Neural cell (in vitro differentiated cells): ENCODE measurements at regions not wholly inside any gene's neighbourhood (a gene's known extent, or its start where the extent isn't known, plus 50 kb on each side); places are given as distances from the start of the nearest gene placed in this dataset.

Source experiments
- H2AFZ ChIP-seq: fragments of 200-600, 300-800 bp; sonication (generic), shearing (Covaris generic); 2 replicates; pipeline ENCODE4 v1.6.0; 2014; ENCODE audit warnings: low read depth, mild to moderate bottlenecking, antibody characterized with exemption, low read length, moderate library complexity
- H3F3A ChIP-seq: fragments of 200-600 bp; shearing (Covaris generic); 2 replicates; pipeline ENCODE4 v1.6.1; 2016; ENCODE audit warnings: mild to moderate bottlenecking, moderate library complexity, mixed read lengths, antibody characterized with exemption, low read length; ENCODE audit not compliant: insufficient read depth, poor library complexity, severe bottlenecking
- H3K27ac ChIP-seq: fragments of 200-600, 300-800 bp; sonication (generic), shearing (Covaris generic); 2 replicates; pipeline ENCODE4 v1.5.1; 2014; ENCODE audit warnings: mild to moderate bottlenecking, low read length, moderate library complexity
- H3K27me3 ChIP-seq: fragments of 300-800, 200-600 bp; sonication (generic), shearing (Covaris generic); 2 replicates; pipeline ENCODE4 v1.6.0; 2014; ENCODE audit warnings: mild to moderate bottlenecking, low read depth, low read length, moderate library complexity; ENCODE audit not compliant: insufficient read depth
- H3K36me3 ChIP-seq: fragments of 300-800, 200-600 bp; sonication (generic), shearing (Covaris generic); 2 replicates; pipeline ENCODE4 v1.5.1; 2014; ENCODE audit warnings: mild to moderate bottlenecking, antibody characterized with exemption, low read length, moderate library complexity; ENCODE audit not compliant: insufficient read depth
- H3K4me2 ChIP-seq: fragments of 300-800, 200-600 bp; sonication (generic), shearing (Covaris generic); 2 replicates; pipeline ENCODE4 v1.6.0; 2014; ENCODE audit warnings: mild to moderate bottlenecking, low read length
- H3K4me3 ChIP-seq: fragments of 300-800, 200-600 bp; sonication (generic), shearing (Covaris generic); 2 replicates; pipeline ENCODE4 v1.5.1; 2014; ENCODE audit warnings: mild to moderate bottlenecking, low read length, moderate library complexity
- H3K79me2 ChIP-seq: fragments of 200-600 bp; shearing (Covaris generic); replicated peaks from 2 replicates; pipeline ENCODE4 v1.6.0; 2014; ENCODE audit warnings: mild to moderate bottlenecking, low read length, moderate library complexity; ENCODE audit not compliant: insufficient read depth
- H3K9ac ChIP-seq: fragments of 300-800, 200-600 bp; sonication (generic), shearing (Covaris generic); 2 replicates; pipeline ENCODE4 v1.6.1; 2016; ENCODE audit warnings: mild to moderate bottlenecking, low read length, mixed read lengths
- H3K9me2 ChIP-seq: fragments of 200-600 bp; shearing (Covaris generic); 2 replicates; pipeline ENCODE4 v1.6.1; 2016; ENCODE audit warnings: mild to moderate bottlenecking, low read length, mixed read lengths; ENCODE audit not compliant: insufficient read depth
- H3K9me3 ChIP-seq: fragments of 200-600, 300-800 bp; sonication (generic), shearing (Covaris generic); 2 replicates; pipeline ENCODE4 v1.6.1; 2016; ENCODE audit warnings: mild to moderate bottlenecking, mixed run types, low read length, moderate library complexity, mixed read lengths
- H4K20me1 ChIP-seq: fragments of 200-600 bp; shearing (Covaris generic); 2 replicates; pipeline ENCODE4 v1.6.1; 2016; ENCODE audit warnings: mild to moderate bottlenecking, mixed run types; ENCODE audit not compliant: insufficient read depth
- EZH2 ChIP-seq: fragments of 200-600, 300-800 bp; shearing (Covaris generic), sonication (generic); IDR thresholded peaks from 2 replicates; pipeline ENCODE4 v1.6.1; 2014; ENCODE audit warnings: antibody characterized with exemption, low read length, borderline replicate concordance, mild to moderate bottlenecking; ENCODE audit not compliant: insufficient read depth, poor library complexity, severe bottlenecking
- MXI1 ChIP-seq: fragments of 450-650 bp; conservative IDR thresholded peaks from 2 replicates; pipeline ENCODE4 v1.6.1; 2014; ENCODE audit warnings: antibody characterized with exemption, mild to moderate bottlenecking; ENCODE audit not compliant: poor library complexity, severe bottlenecking
- POLR2AphosphoS5 ChIP-seq: IDR thresholded peaks from 2 replicates; pipeline ENCODE4 v1.6.1; 2012
- TAF1 ChIP-seq: IDR thresholded peaks from 2 replicates; pipeline ENCODE4 v1.6.1; 2012; ENCODE audit warnings: low read depth
- TF ChIP-seq, protein P1 (sequence below): IDR thresholded peaks from 2 replicates; pipeline ENCODE4 v1.6.1; 2012; ENCODE audit warnings: borderline replicate concordance
- TF ChIP-seq, protein P2 (sequence below): fragments of 450-650 bp; IDR thresholded peaks from 2 replicates; pipeline ENCODE4 v1.5.1; 2014; ENCODE audit warnings: antibody characterized with exemption, mild to moderate bottlenecking, moderate library complexity; ENCODE audit not compliant: poor library complexity, severe bottlenecking

DNA sequence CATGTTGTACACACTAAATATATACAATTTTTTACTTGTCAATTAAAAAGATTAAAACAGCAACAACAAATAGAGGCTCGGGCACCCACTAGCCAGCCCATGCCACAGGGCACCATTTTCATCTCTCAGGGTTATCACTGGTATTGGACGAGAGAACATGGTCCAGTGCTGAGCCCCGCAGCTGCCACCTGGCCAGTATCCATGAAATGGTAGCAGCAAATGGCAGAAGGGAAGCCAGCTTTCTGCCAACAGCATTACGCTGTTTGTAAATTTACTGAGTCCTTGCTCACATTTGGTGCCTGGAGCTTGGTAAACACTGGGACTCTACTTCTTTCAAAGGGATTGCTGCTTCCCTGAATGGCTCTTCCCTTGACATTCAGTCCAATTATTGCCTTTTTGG, 87.9 kb upstream of the WASF3 start:
- no peak overlapping the region for H3K4me3 ChIP-seq
- no peaks in the 10 kb centered on the region for H3K9me3 ChIP-seq
- H3K27ac ChIP-seq: no peak overlapping the region
- no peak for TF ChIP-seq TAF1
- TF ChIP-seq, protein P1, sequence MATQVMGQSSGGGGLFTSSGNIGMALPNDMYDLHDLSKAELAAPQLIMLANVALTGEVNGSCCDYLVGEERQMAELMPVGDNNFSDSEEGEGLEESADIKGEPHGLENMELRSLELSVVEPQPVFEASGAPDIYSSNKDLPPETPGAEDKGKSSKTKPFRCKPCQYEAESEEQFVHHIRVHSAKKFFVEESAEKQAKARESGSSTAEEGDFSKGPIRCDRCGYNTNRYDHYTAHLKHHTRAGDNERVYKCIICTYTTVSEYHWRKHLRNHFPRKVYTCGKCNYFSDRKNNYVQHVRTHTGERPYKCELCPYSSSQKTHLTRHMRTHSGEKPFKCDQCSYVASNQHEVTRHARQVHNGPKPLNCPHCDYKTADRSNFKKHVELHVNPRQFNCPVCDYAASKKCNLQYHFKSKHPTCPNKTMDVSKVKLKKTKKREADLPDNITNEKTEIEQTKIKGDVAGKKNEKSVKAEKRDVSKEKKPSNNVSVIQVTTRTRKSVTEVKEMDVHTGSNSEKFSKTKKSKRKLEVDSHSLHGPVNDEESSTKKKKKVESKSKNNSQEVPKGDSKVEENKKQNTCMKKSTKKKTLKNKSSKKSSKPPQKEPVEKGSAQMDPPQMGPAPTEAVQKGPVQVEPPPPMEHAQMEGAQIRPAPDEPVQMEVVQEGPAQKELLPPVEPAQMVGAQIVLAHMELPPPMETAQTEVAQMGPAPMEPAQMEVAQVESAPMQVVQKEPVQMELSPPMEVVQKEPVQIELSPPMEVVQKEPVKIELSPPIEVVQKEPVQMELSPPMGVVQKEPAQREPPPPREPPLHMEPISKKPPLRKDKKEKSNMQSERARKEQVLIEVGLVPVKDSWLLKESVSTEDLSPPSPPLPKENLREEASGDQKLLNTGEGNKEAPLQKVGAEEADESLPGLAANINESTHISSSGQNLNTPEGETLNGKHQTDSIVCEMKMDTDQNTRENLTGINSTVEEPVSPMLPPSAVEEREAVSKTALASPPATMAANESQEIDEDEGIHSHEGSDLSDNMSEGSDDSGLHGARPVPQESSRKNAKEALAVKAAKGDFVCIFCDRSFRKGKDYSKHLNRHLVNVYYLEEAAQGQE: no peak
- no peak for TF ChIP-seq POLR2AphosphoS5
- H3K27me3 ChIP-seq: no peaks in the 10 kb centered on the region
- H4K20me1 ChIP-seq: no peaks in the 10 kb centered on the region
- no peaks in the 10 kb centered on the region for H3K9me2 ChIP-seq
- no peaks in the 10 kb centered on the region for H3F3A ChIP-seq
- no peak overlapping the region for H3K9ac ChIP-seq
- no peak overlapping the region for H3K4me2 ChIP-seq
- no peaks in the 10 kb centered on the region for H3K79me2 ChIP-seq
- no peak overlapping the region for H2AFZ ChIP-seq
- H3K36me3 ChIP-seq: no peaks in the 10 kb centered on the region

DNA sequence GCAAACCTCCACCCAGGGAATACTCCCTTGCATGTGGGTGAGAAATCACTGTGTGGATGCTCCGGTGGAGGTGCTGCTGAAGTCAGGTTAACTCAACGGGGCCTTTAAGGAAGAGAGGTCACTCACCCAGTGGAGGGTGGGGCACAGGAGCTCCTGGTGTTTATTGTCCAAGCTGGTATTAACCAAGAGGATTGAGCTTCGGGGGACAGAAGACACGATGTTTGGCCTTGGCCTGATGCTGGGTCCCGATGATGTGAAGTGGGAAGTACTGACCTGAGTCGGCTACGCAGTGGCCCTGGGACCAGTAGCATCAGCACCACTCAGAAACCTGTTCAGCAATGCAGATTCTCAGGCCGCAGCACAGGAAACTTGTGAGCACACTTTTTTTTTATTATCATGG, 85.7 kb upstream of the WASF3 start:
- Histone ChIP-seq H3K9ac (no peak overlapping the region), H3K27me3 (no peaks in the 10 kb centered on the region), H3K27ac (no peak overlapping the region), H3K4me2 (no peak overlapping the region), H2AFZ (no peak overlapping the region), H3K79me2 (no peaks in the 10 kb centered on the region), H3F3A (no peaks in the 10 kb centered on the region), H3K36me3 (no peaks in the 10 kb centered on the region), H3K4me3 (no peak overlapping the region), H4K20me1 (no peaks in the 10 kb centered on the region), H3K9me2 (no peaks in the 10 kb centered on the region), H3K9me3 (no peaks in the 10 kb centered on the region)
- TF ChIP-seq TAF1: no peak
- TF ChIP-seq, protein P1: no peak

DNA sequence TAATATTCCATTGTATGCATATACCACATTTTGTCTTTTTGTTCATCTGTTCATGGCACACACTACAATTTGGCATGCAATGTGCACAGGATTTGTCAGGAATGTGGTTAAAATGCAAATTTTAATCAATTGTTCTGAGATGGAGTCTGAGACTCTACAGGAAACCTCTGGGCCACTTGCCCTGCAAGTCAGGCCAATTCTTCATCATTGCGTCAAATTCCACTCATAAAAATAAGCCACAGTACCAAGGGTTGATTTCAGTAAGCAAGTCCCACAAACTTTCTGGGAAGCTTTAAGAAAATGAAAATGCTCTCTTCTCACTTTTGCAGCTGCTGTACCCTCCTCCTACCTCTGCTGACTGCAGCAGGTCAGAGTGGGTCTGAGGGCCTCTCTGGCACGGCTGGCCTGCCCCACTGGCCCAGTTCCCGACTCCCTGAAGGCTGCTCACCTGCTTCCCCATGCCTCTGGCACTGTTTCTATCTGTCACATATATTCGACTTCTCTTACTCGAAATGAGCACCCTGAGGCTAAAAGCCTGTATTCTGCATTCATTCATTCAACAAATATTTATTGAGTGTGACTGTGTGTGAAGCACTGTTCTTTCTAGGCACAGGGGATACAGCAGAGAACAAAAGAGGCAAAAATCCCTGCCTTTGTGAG, 83.8 kb upstream of the WASF3 start:
- Histone ChIP-seq H3K4me3 (no peak overlapping the region), H3K9ac (no peak overlapping the region), H3K79me2 (no peaks in the 10 kb centered on the region), H3K27ac (no peak overlapping the region), H3K27me3 (no peaks in the 10 kb centered on the region), H2AFZ (no peak overlapping the region), H3K36me3 (no peaks in the 10 kb centered on the region), H4K20me1 (no peaks in the 10 kb centered on the region), H3K9me3 (no peaks in the 10 kb centered on the region), H3F3A (no peaks in the 10 kb centered on the region), H3K4me2 (no peak overlapping the region), H3K9me2 (no peaks in the 10 kb centered on the region)
- TF ChIP-seq POLR2AphosphoS5 (no peak), TAF1 (no peak), MXI1 (no peak), EZH2 (no peak)
- TF ChIP-seq, protein P2, sequence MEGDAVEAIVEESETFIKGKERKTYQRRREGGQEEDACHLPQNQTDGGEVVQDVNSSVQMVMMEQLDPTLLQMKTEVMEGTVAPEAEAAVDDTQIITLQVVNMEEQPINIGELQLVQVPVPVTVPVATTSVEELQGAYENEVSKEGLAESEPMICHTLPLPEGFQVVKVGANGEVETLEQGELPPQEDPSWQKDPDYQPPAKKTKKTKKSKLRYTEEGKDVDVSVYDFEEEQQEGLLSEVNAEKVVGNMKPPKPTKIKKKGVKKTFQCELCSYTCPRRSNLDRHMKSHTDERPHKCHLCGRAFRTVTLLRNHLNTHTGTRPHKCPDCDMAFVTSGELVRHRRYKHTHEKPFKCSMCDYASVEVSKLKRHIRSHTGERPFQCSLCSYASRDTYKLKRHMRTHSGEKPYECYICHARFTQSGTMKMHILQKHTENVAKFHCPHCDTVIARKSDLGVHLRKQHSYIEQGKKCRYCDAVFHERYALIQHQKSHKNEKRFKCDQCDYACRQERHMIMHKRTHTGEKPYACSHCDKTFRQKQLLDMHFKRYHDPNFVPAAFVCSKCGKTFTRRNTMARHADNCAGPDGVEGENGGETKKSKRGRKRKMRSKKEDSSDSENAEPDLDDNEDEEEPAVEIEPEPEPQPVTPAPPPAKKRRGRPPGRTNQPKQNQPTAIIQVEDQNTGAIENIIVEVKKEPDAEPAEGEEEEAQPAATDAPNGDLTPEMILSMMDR: no peak
